IMR-90 (cell line): ENCODE measurements at regions not wholly inside any gene's neighbourhood (a gene's known extent, or its start where the extent isn't known, plus 50 kb on each side); places are given as distances from the start of the nearest gene placed in this dataset.

Experiments used
- CEBPB ChIP-seq: IDR thresholded peaks from 2 replicates; pipeline ENCODE4 v1.6.1; 2012; ENCODE audit warnings: low read depth, low read length, improper control_type of control experiment
- MAZ ChIP-seq: IDR thresholded peaks from 2 replicates; pipeline ENCODE4 v1.6.1; 2012; ENCODE audit warnings: low read depth, mild to moderate bottlenecking, low read length, improper control_type of control experiment, moderate library complexity, borderline replicate concordance
- NFE2L2 ChIP-seq: fragments of 150-350 bp; IDR thresholded peaks from 2 replicates; pipeline ENCODE4 v1.6.1; 2016; ENCODE audit warnings: low read depth, mild to moderate bottlenecking, low read length
- POLR2A ChIP-seq: IDR thresholded peaks from 2 replicates; pipeline ENCODE4 v1.6.1; 2012; ENCODE audit warnings: mild to moderate bottlenecking, low read depth, low read length
- RAD21 ChIP-seq: IDR thresholded peaks from 2 replicates; pipeline ENCODE4 v1.6.1; 2012; ENCODE audit warnings: low read length, improper control_type of control experiment
- SMC3 ChIP-seq: fragments of 150-350 bp; IDR thresholded peaks from 2 replicates; pipeline ENCODE4 v1.6.1; 2016; ENCODE audit warnings: low read depth, mild to moderate bottlenecking, antibody characterized with exemption, low read length, moderate library complexity
- TF ChIP-seq, protein P1 (sequence below): conservative IDR thresholded peaks from 2 replicates; pipeline ENCODE4 v1.5.1; 2012; ENCODE audit warnings: mild to moderate bottlenecking, low read depth, low read length, improper control_type of control experiment
- TF ChIP-seq, protein P2 (sequence below): fragments of 150-350 bp; IDR thresholded peaks from 2 replicates; pipeline ENCODE4 v1.6.1; 2016; ENCODE audit warnings: low read depth, mild to moderate bottlenecking, low read length, moderate library complexity, borderline replicate concordance
- TF ChIP-seq, protein P3 (sequence below): fragments of 150-350 bp; IDR thresholded peaks from 2 replicates; pipeline ENCODE4 v1.6.1; 2017; ENCODE audit warnings: mild to moderate bottlenecking, antibody characterized with exemption, low read length, low read depth

DNA sequence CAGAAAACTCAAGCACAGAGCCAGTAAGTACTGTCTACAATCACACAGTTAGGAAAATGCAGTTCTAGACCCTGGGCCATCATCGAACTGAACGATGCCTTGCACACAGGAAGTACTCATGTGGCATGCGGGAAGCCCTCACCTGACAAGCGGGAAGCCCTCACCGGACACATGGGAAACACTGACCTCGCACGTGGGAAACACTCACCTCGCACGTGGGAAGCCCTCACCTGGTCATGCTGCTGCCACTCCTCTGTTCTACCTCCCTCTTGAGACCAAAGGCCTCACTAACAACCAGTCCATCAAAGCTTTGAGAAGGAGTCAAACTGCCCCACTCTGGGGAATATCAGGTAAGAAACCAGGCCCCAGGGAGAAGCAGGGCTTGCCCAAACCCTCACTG, 105.6 kb upstream of the PTPRT start:
- TF ChIP-seq, protein P1, sequence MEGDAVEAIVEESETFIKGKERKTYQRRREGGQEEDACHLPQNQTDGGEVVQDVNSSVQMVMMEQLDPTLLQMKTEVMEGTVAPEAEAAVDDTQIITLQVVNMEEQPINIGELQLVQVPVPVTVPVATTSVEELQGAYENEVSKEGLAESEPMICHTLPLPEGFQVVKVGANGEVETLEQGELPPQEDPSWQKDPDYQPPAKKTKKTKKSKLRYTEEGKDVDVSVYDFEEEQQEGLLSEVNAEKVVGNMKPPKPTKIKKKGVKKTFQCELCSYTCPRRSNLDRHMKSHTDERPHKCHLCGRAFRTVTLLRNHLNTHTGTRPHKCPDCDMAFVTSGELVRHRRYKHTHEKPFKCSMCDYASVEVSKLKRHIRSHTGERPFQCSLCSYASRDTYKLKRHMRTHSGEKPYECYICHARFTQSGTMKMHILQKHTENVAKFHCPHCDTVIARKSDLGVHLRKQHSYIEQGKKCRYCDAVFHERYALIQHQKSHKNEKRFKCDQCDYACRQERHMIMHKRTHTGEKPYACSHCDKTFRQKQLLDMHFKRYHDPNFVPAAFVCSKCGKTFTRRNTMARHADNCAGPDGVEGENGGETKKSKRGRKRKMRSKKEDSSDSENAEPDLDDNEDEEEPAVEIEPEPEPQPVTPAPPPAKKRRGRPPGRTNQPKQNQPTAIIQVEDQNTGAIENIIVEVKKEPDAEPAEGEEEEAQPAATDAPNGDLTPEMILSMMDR, result no peak
- no peak for TF ChIP-seq NFE2L2
- no peak for TF ChIP-seq POLR2A
- no peak for TF ChIP-seq MAZ
- TF ChIP-seq, protein P2, sequence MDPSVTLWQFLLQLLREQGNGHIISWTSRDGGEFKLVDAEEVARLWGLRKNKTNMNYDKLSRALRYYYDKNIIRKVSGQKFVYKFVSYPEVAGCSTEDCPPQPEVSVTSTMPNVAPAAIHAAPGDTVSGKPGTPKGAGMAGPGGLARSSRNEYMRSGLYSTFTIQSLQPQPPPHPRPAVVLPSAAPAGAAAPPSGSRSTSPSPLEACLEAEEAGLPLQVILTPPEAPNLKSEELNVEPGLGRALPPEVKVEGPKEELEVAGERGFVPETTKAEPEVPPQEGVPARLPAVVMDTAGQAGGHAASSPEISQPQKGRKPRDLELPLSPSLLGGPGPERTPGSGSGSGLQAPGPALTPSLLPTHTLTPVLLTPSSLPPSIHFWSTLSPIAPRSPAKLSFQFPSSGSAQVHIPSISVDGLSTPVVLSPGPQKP, result no peak
- TF ChIP-seq SMC3, result no peak
- TF ChIP-seq CEBPB, result no peak
- TF ChIP-seq RAD21, result no peak
- TF ChIP-seq, protein P3, sequence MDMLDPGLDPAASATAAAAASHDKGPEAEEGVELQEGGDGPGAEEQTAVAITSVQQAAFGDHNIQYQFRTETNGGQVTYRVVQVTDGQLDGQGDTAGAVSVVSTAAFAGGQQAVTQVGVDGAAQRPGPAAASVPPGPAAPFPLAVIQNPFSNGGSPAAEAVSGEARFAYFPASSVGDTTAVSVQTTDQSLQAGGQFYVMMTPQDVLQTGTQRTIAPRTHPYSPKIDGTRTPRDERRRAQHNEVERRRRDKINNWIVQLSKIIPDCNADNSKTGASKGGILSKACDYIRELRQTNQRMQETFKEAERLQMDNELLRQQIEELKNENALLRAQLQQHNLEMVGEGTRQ, result no peak
